Hippocampal formation (tissue), 2 donors: ENCODE measurements at regions not wholly inside any gene's neighbourhood (a gene's known extent, or its start where the extent isn't known, plus 50 kb on each side); places are given as distances from the start of the nearest gene placed in this dataset.

Experiments
- DNase-seq, 2 donors: peaks; one replicate each; lab custom pipeline; 2025; lab: John Stamatoyannopoulos, UW

- peak in 1 of 2 donors; percentile 4 for DNase-seq
Observed at GRCh38 chr9:80378669-80379293, 807.0 kb downstream of the TLE4 start.

DNA sequence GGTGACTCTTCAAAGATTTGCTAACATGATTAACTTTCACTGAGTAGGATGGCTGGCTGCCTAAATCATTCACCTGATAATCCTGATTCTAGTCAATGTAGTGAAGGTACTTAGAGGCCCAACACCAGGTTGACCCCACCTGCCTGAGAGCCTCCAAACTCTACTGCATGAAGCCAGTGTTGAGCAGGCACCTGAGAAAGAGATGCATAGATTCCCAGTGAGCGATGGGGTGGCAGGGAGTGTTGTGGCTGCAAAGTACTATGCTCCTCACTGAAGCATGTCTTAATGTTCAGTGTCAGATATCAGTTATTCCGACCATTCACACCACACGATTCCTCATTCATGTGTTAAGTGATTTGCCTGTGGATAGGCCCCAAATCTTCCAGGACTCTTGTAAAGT is 804.4 kb downstream of the TLE4 start:
- DNase-seq = no peak

DNA sequence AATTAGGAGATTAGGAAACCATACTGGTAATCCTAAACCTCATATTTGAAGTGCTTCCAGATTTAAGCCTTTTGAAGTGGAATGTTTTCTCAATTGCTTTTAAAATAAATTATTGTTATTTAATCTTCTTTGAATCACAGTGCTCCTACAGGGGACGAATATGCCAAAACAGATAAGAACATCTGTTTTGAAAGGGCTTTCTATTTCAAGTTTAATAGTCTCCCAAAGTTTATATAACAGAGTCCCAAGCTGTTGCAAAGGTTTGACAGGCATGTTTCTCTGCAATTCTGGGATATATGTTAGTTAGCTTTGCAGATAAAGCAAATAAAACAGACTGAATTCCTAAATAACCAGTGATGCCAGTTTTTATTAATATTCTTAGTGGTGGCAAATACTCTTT is 803.7 kb downstream of the TLE4 start:
- DNase-seq = no peak

DNA sequence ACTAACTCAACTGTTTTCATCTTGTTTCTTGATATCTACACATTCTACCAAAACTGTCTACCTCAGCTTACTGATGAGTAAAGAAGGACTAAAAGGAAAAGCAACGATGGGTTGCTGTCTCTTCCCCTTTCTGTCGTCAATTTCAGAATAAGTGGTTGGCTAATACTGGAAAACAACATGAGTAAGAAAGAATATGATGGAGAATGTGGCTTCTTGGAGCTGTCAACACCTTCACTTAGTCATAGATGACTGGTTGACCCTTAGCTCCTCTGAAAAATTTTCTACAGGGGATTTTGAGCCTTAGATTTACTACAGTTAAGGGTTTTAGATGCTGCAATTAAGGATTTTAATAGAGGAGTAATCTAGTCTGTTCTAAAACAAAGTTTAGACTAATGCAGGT is 797.9 kb downstream of the TLE4 start:
- no peak for DNase-seq

- DNase-seq = no peak
Observed at GRCh38 chr9:80366626-80367025, 794.9 kb downstream of the TLE4 start.

GRCh38 chr9:80359941-80360881 is 788.4 kb downstream of the TLE4 start:
- no peak for DNase-seq

GRCh38 chr9:80359291-80359690 is 787.5 kb downstream of the TLE4 start:
- DNase-seq = no peak

- no peak for DNase-seq
Observed at GRCh38 chr9:80352967-80353366, 781.2 kb downstream of the TLE4 start.

- no peak for DNase-seq
Observed at GRCh38 chr9:80351612-80352011, 779.8 kb downstream of the TLE4 start.

DNA sequence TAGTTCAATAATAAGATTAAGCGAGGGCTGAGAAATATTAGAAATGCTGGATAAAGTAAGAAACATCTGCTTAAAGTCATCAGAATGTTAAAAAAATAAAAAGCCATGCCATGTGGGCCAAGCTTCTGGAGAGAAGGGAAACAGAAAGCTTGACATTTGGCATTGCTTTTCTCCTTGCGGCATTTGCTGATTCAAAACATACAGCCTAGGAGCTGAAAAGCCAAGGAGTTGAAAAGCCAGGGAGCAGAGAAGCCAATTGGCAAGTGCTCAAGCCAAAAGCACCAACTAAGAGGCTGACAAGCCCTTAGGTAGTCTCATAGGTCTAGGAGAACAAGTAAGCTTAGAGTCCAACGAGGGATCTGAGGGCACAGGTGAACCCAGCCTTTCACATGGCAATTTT is 754.3 kb downstream of the TLE4 start:
- no peak for DNase-seq

- DNase-seq = no peak
Observed at GRCh38 chr9:80320916-80321315, 749.2 kb downstream of the TLE4 start.

- DNase-seq = no peak
Observed at GRCh38 chr9:80320480-80320879, 748.7 kb downstream of the TLE4 start.

DNA sequence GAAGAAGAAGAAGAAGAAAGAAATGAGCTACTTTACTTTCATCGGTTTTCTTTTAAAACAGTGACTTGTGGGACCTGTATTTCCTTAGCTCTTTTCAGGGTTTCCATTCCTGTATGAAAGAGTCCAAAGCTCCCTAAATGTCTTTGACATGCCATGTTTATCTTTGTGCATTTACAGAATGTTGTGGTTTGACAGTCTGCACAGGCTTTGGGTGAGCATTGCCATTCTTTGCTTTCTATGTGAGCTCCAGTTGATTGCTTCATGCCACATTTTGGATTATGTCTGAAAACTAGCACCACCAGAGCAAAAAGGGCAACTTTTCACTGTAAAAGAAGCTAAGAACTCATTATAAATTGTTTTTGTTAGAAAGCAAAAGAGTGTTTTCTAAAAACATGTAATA is 733.4 kb downstream of the TLE4 start:
- DNase-seq = no peak

DNA sequence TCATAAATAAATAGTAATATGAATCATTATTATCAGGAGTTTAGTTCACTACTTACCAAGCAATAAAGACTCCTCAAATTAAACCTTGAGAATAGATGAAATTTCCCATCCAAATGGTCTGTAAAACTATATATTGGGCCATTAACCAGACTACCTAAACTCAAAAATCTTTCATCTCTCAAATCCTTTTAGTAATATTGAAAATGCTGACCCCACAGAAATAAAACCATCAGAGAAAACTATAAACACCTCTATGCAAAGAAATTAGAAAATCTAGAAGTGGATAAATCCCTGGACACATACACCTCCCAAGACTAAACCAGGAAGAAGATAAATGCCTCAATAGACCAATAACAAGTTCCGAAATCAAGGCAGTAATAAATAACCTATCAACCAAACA is 723.2 kb downstream of the TLE4 start:
- no peak for DNase-seq

GRCh38 chr9:80294318-80294717 is 722.6 kb downstream of the TLE4 start:
- no peak for DNase-seq

GRCh38 chr9:80292231-80292630 is 720.5 kb downstream of the TLE4 start:
- no peak for DNase-seq

DNA sequence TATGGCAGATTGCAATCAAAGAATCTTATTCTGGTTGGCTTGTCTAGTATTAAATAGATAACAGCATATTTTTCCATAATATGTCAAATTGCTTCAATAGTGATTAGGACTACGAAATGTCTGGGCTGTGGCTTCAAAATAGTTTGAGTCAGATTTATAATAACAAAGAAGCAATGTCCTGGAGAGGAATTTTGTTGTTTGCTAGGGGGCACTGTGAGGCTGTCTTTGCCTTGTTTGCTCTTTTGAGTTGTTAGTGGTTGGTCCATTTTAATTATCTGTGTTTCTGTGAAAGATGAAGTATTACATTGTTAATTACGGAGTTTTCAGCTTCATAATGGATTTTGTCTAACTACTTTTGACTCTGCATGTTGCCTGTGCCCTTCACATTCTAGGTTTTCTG is 713.6 kb downstream of the TLE4 start:
- DNase-seq = peak in 1 of 2 donors; percentile 24

- DNase-seq = no peak
Observed at GRCh38 chr9:80282766-80283165, 711.0 kb downstream of the TLE4 start.

DNA sequence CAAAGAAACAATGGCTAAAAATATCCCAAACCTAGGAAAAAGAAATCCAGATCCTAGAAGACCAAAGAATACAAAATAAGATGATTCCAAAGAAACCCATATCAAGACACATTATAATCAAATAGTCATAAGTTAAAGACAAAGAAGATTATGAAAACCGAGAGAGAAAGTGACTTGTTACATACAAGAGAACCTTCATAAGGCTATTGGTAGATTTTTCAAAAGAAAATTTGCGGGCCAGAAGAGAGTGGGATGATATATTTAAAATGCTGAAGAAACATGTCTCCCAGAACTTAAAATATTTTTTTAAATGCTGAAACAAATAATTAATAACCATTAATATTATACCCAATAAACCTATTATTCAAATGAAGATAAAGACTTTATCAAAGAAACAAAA is 687.3 kb downstream of the TLE4 start:
- no peak for DNase-seq

- no peak for DNase-seq
Observed at GRCh38 chr9:80251778-80252177, 680.0 kb downstream of the TLE4 start.

- no peak for DNase-seq
Observed at GRCh38 chr9:80242022-80242421, 670.3 kb downstream of the TLE4 start.

- DNase-seq = no peak
Observed at GRCh38 chr9:80235752-80236151, 664.0 kb downstream of the TLE4 start.

GRCh38 chr9:80233906-80234305 is 662.1 kb downstream of the TLE4 start:
- no peak for DNase-seq
